ENCODE measurements at regions not wholly inside any gene's neighbourhood (a gene's known extent, or its start where the extent isn't known, plus 50 kb on each side); places are given as distances from the start of the nearest gene placed in this dataset.

- H3K36me3 Mint-ChIP-seq (ENCODE audit: low read depth): no peaks in the 10 kb centered on the region
- no peak for ATAC-seq
- H3K27me3 Mint-ChIP-seq (ENCODE audit: low read depth): no peaks in the 10 kb centered on the region
- no peak overlapping the region for H3K4me3 Mint-ChIP-seq
- no peak for DNase-seq
- no peak overlapping the region for H3K27ac Mint-ChIP-seq
- no peaks in the 10 kb centered on the region for H3K4me1 Mint-ChIP-seq (ENCODE audit: low read depth)
- POLR2A ChIA-PET: no interaction called here
- H3K9me3 Mint-ChIP-seq (ENCODE audit: insufficient read depth): peaks cover 10% of the 10 kb centered on the region
- CTCF ChIA-PET: no interaction called here
These were observed 139.4 kb downstream of the GNAT3 start for GRCh38 chr7:80372415-80372814.

GRCh38 chr7:80370587-80370986 is 141.3 kb downstream of the GNAT3 start:
- Mint-ChIP-seq H3K36me3 (ENCODE audit: low read depth) (no peaks in the 10 kb centered on the region), H3K4me1 (ENCODE audit: low read depth) (no peaks in the 10 kb centered on the region), H3K4me3 (no peak overlapping the region), H3K27ac (no peak overlapping the region), H3K9me3 (ENCODE audit: insufficient read depth) (peaks cover 7% of the 10 kb centered on the region), H3K27me3 (ENCODE audit: low read depth) (no peaks in the 10 kb centered on the region)
- CTCF ChIA-PET: no interaction called here
- no peak for DNase-seq
- no peak for ATAC-seq
- POLR2A ChIA-PET: no interaction called here

GRCh38 chr7:80369321-80369720 is 142.5 kb downstream of the GNAT3 start:
- Mint-ChIP-seq H3K4me3 (no peak overlapping the region), H3K27me3 (ENCODE audit: low read depth) (no peaks in the 10 kb centered on the region), H3K9me3 (ENCODE audit: insufficient read depth) (peaks cover 7% of the 10 kb centered on the region), H3K27ac (no peak overlapping the region), H3K4me1 (ENCODE audit: low read depth) (no peaks in the 10 kb centered on the region), H3K36me3 (ENCODE audit: low read depth) (no peaks in the 10 kb centered on the region)
- DNase-seq (no peak), ATAC-seq (no peak)
- POLR2A ChIA-PET: no interaction called here
- CTCF ChIA-PET: no interaction called here

- POLR2A ChIA-PET: no interaction called here
- Mint-ChIP-seq H3K4me1 (ENCODE audit: low read depth) (no peaks in the 10 kb centered on the region), H3K27me3 (ENCODE audit: low read depth) (no peaks in the 10 kb centered on the region), H3K36me3 (ENCODE audit: low read depth) (no peaks in the 10 kb centered on the region), H3K27ac (no peak overlapping the region), H3K9me3 (ENCODE audit: insufficient read depth) (peaks cover 7% of the 10 kb centered on the region), H3K4me3 (no peak overlapping the region)
- CTCF ChIA-PET: no interaction called here
- ATAC-seq: no peak
- DNase-seq: no peak
These were observed 149.2 kb downstream of the GNAT3 start for GRCh38 chr7:80362677-80363076.

- Mint-ChIP-seq H3K4me1 (ENCODE audit: low read depth) (no peaks in the 10 kb centered on the region), H3K4me3 (no peak overlapping the region), H3K9me3 (ENCODE audit: insufficient read depth) (peaks cover 7% of the 10 kb centered on the region), H3K27me3 (ENCODE audit: low read depth) (no peaks in the 10 kb centered on the region), H3K36me3 (ENCODE audit: low read depth) (no peaks in the 10 kb centered on the region), H3K27ac (no peak overlapping the region)
- DNase-seq: no peak
- ChIA-PET CTCF (no interaction called here), POLR2A (no interaction called here)
- no peak for ATAC-seq
These were observed 149.8 kb downstream of the GNAT3 start for GRCh38 chr7:80362010-80362618.

- ATAC-seq (no peak), DNase-seq (no peak)
- H3K4me1 Mint-ChIP-seq (ENCODE audit: low read depth): no peaks in the 10 kb centered on the region
- CTCF ChIA-PET: interaction anchor here (1.1 kb wide), 1 partner anchor 203 kb away, joined by 3 read pairs; no protein-coding TSS in a partner anchor
- no peaks in the 10 kb centered on the region for H3K9me3 Mint-ChIP-seq (ENCODE audit: insufficient read depth)
- POLR2A ChIA-PET: no interaction called here
- H3K27me3 Mint-ChIP-seq (ENCODE audit: low read depth): no peaks in the 10 kb centered on the region
- no peak overlapping the region for H3K27ac Mint-ChIP-seq
- no peaks in the 10 kb centered on the region for H3K36me3 Mint-ChIP-seq (ENCODE audit: low read depth)
- no peak overlapping the region for H3K4me3 Mint-ChIP-seq
These were observed 152.4 kb downstream of the GNAT3 start for GRCh38 chr7:80359476-80359875.

- Mint-ChIP-seq H3K4me1 (ENCODE audit: low read depth) (no peaks in the 10 kb centered on the region), H3K27ac (no peak overlapping the region), H3K4me3 (no peak overlapping the region), H3K27me3 (ENCODE audit: low read depth) (no peaks in the 10 kb centered on the region), H3K36me3 (ENCODE audit: low read depth) (no peaks in the 10 kb centered on the region), H3K9me3 (ENCODE audit: insufficient read depth) (no peaks in the 10 kb centered on the region)
- ATAC-seq (no peak), DNase-seq (no peak)
- CTCF ChIA-PET: interaction anchor here (1.1 kb wide), 1 partner anchor 203 kb away, joined by 3 read pairs; no protein-coding TSS in a partner anchor
- POLR2A ChIA-PET: no interaction called here
These were observed 152.8 kb downstream of the GNAT3 start for GRCh38 chr7:80359029-80359428.

GRCh38 chr7:80357530-80357929 is 154.3 kb downstream of the GNAT3 start:
- Mint-ChIP-seq H3K4me3 (no peak overlapping the region), H3K27ac (no peak overlapping the region), H3K27me3 (ENCODE audit: low read depth) (no peaks in the 10 kb centered on the region), H3K9me3 (ENCODE audit: insufficient read depth) (no peaks in the 10 kb centered on the region), H3K4me1 (ENCODE audit: low read depth) (no peaks in the 10 kb centered on the region), H3K36me3 (ENCODE audit: low read depth) (no peaks in the 10 kb centered on the region)
- CTCF ChIA-PET: no interaction called here
- POLR2A ChIA-PET: no interaction called here
- ATAC-seq (no peak), DNase-seq (no peak)

GRCh38 chr7:80350430-80350829 is 161.4 kb downstream of the GNAT3 start:
- no peaks in the 10 kb centered on the region for H3K27me3 Mint-ChIP-seq (ENCODE audit: low read depth)
- H3K4me1 Mint-ChIP-seq (ENCODE audit: low read depth): no peaks in the 10 kb centered on the region
- no peaks in the 10 kb centered on the region for H3K9me3 Mint-ChIP-seq (ENCODE audit: insufficient read depth)
- ChIA-PET POLR2A (no interaction called here), CTCF (no interaction called here)
- H3K36me3 Mint-ChIP-seq (ENCODE audit: low read depth): no peaks in the 10 kb centered on the region
- DNase-seq: no peak
- H3K4me3 Mint-ChIP-seq: no peak overlapping the region
- ATAC-seq: no peak
- H3K27ac Mint-ChIP-seq: no peak overlapping the region

- Mint-ChIP-seq H3K36me3 (ENCODE audit: low read depth) (no peaks in the 10 kb centered on the region), H3K4me1 (ENCODE audit: low read depth) (no peaks in the 10 kb centered on the region), H3K27me3 (ENCODE audit: low read depth) (no peaks in the 10 kb centered on the region), H3K4me3 (no peak overlapping the region), H3K9me3 (ENCODE audit: insufficient read depth) (no peaks in the 10 kb centered on the region), H3K27ac (no peak overlapping the region)
- CTCF ChIA-PET: no interaction called here
- POLR2A ChIA-PET: no interaction called here
- DNase-seq (no peak), ATAC-seq (no peak)
These were observed 163.6 kb downstream of the GNAT3 start for GRCh38 chr7:80348223-80348622.

GRCh38 chr7:80347173-80347572 is 164.7 kb downstream of the GNAT3 start:
- CTCF ChIA-PET: no interaction called here
- Mint-ChIP-seq H3K36me3 (ENCODE audit: low read depth) (no peaks in the 10 kb centered on the region), H3K27me3 (ENCODE audit: low read depth) (no peaks in the 10 kb centered on the region), H3K4me1 (ENCODE audit: low read depth) (no peaks in the 10 kb centered on the region), H3K9me3 (ENCODE audit: insufficient read depth) (no peaks in the 10 kb centered on the region), H3K27ac (no peak overlapping the region), H3K4me3 (no peak overlapping the region)
- DNase-seq: no peak
- ATAC-seq: no peak
- POLR2A ChIA-PET: no interaction called here

GRCh38 chr7:80346704-80347103 is 165.2 kb downstream of the GNAT3 start:
- DNase-seq (no peak), ATAC-seq (no peak)
- H3K27ac Mint-ChIP-seq: no peak overlapping the region
- ChIA-PET CTCF (no interaction called here), POLR2A (no interaction called here)
- H3K4me3 Mint-ChIP-seq: no peak overlapping the region
- no peaks in the 10 kb centered on the region for H3K4me1 Mint-ChIP-seq (ENCODE audit: low read depth)
- H3K36me3 Mint-ChIP-seq (ENCODE audit: low read depth): no peaks in the 10 kb centered on the region
- no peaks in the 10 kb centered on the region for H3K27me3 Mint-ChIP-seq (ENCODE audit: low read depth)
- no peaks in the 10 kb centered on the region for H3K9me3 Mint-ChIP-seq (ENCODE audit: insufficient read depth)

GRCh38 chr7:80335511-80336231 is 176.2 kb downstream of the GNAT3 start:
- H3K4me3 Mint-ChIP-seq: no peak overlapping the region
- no peaks in the 10 kb centered on the region for H3K36me3 Mint-ChIP-seq (ENCODE audit: low read depth)
- H3K27ac Mint-ChIP-seq: no peak overlapping the region
- no peaks in the 10 kb centered on the region for H3K4me1 Mint-ChIP-seq (ENCODE audit: low read depth)
- H3K27me3 Mint-ChIP-seq (ENCODE audit: low read depth): peaks cover 3% of the 10 kb centered on the region
- ChIA-PET CTCF (no interaction called here), POLR2A (no interaction called here)
- no peaks in the 10 kb centered on the region for H3K9me3 Mint-ChIP-seq (ENCODE audit: insufficient read depth)
- ATAC-seq (no peak), DNase-seq (no peak)

Measured in activated CD8-positive, alpha-beta T cell treated with anti-CD3 and anti-CD28 coated beads, Interleukin-2, amount 10 ng/mL, durations not matched to agents 7 days and 5 days (primary cell).